PC-9 (cell line): ENCODE measurements at regions not wholly inside any gene's neighbourhood (a gene's known extent, or its start where the extent isn't known, plus 50 kb on each side); places are given as distances from the start of the nearest gene placed in this dataset.
A peak's percentile ranks its signal among the peaks of the same experiment; 100 is the strongest.

Experiments used
- BruUV-seq: library from RNA; stranded (reverse); fragments of 400-500 nt; replicated peaks from 2 replicates; lab custom pipeline; 2021; lab: Mats Ljungman, UMichigan
- CTCF ChIA-PET: fragments of 300-600 bp; sonication (Branson Sonifier 250); formaldehyde crosslinking; loops from one replicate; lab custom pipeline; 2022; ENCODE audit warnings: antibody characterized with exemption; lab: Charles Lee
- POLR2A ChIA-PET: fragments of 300-600 bp; sonication (Branson Sonifier 250); formaldehyde crosslinking; loops from one replicate; lab custom pipeline; 2022; ENCODE audit warnings: antibody characterized with exemption; ENCODE audit not compliant: unreplicated experiment; lab: Charles Lee
- DNase-seq, 2 experiments: peaks; one replicate each; pipeline versions ENCODE4 v3.0.0 to v3.0.0-alpha.2; 2015 to 2022; ENCODE audit warnings: mixed read lengths in 1 of 2
- H2AFZ ChIP-seq: fragments of 200-600 bp; sonication (generic); 2 replicates; pipeline ENCODE4 v1.8.1; 2017; ENCODE audit warnings: antibody characterized with exemption
- H3F3A ChIP-seq: fragments of 200-600 bp; sonication (generic); 2 replicates; pipeline ENCODE4 v1.8.1; 2017; ENCODE audit warnings: antibody characterized with exemption, mild to moderate bottlenecking, low read depth; ENCODE audit not compliant: insufficient read depth
- H3K27ac ChIP-seq: fragments of 200-600 bp; sonication (generic); 2 replicates; pipeline ENCODE4 v1.6.1; 2016; ENCODE audit warnings: mixed run types
- H3K27me3 ChIP-seq: fragments of 200-600 bp; sonication (generic); 2 replicates; pipeline ENCODE4 v1.6.1; 2016; ENCODE audit warnings: low read depth, mixed run types; ENCODE audit not compliant: insufficient read depth
- H3K36me3 ChIP-seq: fragments of 200-600 bp; sonication (generic); 2 replicates; pipeline ENCODE4 v1.6.1; 2016; ENCODE audit warnings: low read depth, mixed run types
- H3K4me1 ChIP-seq: fragments of 200-600 bp; sonication (generic); replicated peaks from 2 replicates; pipeline ENCODE4 v1.6.1; 2016; ENCODE audit warnings: mixed run types; ENCODE audit not compliant: insufficient read depth
- H3K4me2 ChIP-seq: fragments of 200-600 bp; sonication (generic); 2 replicates; pipeline ENCODE4 v1.6.1; 2017; ENCODE audit warnings: mixed run types
- H3K4me3 ChIP-seq: fragments of 200-600 bp; sonication (generic); 2 replicates; pipeline ENCODE4 v1.6.1; 2016; ENCODE audit warnings: mixed run types
- H3K79me2 ChIP-seq: fragments of 200-600 bp; sonication (generic); 2 replicates; pipeline ENCODE4 v1.6.1; 2017; ENCODE audit warnings: low read depth, mixed run types
- H3K9me2 ChIP-seq: fragments of 200-600 bp; sonication (generic); 2 replicates; pipeline ENCODE4 v1.8.1; 2017; ENCODE audit warnings: mild to moderate bottlenecking; ENCODE audit not compliant: insufficient read depth
- H3K9me3 ChIP-seq: fragments of 200-600 bp; sonication (generic); 2 replicates; pipeline ENCODE4 v1.8.1; 2016; ENCODE audit warnings: low read depth; ENCODE audit not compliant: insufficient read depth
- H4K20me1 ChIP-seq: fragments of 200-600 bp; sonication (generic); 2 replicates; pipeline ENCODE4 v1.8.1; 2017; ENCODE audit not compliant: insufficient read depth
- CTCF ChIP-seq: fragments of 200-600 bp; sonication (generic); conservative IDR thresholded peaks from 2 replicates; pipeline ENCODE4 v1.6.1; 2017; ENCODE audit warnings: mixed run types, antibody characterized with exemption, mild to moderate bottlenecking, moderate library complexity
- EZH2 ChIP-seq: fragments of 200-600 bp; sonication (generic); IDR thresholded peaks from 2 replicates; pipeline ENCODE4 v1.8.0; 2017; ENCODE audit warnings: antibody characterized with exemption, low read depth
- intact Hi-C: fragments of 100-400 bp; cut with micrococcal nuclease; formaldehyde crosslinking; loops from one replicate; pipeline ENCODE4 v1.10.0; 2022; ENCODE audit not compliant: unreplicated experiment

DNA sequence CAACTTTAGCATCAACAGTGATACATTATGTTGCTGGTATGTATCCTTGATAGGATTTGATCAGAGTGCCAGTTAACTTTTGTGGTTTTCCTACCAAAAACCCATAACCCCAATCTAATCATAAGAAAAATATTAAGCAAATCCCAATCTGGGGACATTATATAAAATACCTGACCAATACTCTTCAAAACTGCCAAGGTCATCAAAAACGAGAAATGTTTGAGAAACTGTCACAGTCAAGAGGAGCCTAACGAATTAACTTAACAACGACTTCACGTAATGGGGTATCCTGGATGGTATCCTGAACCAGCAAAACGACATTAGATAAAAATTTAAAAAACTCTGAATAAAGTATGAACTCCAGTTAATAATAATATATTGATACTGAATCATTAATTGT, 51.7 kb upstream of the SRFBP1 start:
- Histone ChIP-seq H3K9me2 (no peaks in the 10 kb centered on the region), H2AFZ (peak overlapping the region; percentile 59; the same call in 1 of the 2 replicates), H3K4me1 (no peaks in the 10 kb centered on the region), H3K9me3 (no peaks in the 10 kb centered on the region), H3K27me3 (no peaks in the 10 kb centered on the region), H3K4me2 (no peak overlapping the region), H3K79me2 (no peaks in the 10 kb centered on the region), H3K36me3 (no peaks in the 10 kb centered on the region), H3K27ac (no peak overlapping the region), H3K4me3 (no peak overlapping the region), H3F3A (no peaks in the 10 kb centered on the region), H4K20me1 (no peaks in the 10 kb centered on the region)
- intact Hi-C loops, result no loop called here
- no TSS peak for BruUV-seq
- ChIA-PET POLR2A (no interaction called here), CTCF (no interaction called here)
- no peak for DNase-seq
- TF ChIP-seq EZH2 (no peak), CTCF (no peak)
